ENCODE measurements at regions not wholly inside any gene's neighbourhood (a gene's known extent, or its start where the extent isn't known, plus 50 kb on each side); places are given as distances from the start of the nearest gene placed in this dataset.

DNA sequence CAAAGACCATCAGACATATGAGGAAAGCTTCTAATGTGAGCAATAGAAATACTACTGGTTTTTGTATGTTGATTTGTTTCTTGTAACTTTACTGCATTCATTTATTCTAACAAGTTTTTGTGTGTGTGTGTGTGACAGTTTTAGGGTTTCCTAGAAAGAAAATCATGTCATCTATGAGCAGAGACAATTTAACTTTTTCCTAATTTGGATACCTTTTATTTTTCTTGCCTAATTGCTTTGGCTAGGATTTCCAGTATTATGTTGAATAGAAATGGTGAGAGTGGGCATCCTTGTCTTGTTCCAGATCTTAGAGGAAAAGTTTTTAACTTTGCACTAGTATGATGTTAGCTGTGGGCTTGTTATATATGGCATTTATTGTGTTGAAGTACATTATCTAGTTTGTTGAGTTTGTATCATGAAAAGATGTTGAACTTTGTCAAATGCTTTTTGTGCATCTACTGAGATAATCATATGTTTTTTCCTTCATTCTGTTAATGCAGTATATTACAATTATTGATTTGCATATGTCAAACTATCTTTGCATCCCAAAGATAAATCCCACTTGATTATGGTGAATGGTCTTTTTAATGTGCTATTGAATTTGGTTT lies 117.3 kb upstream of the CDC42EP3 start:
- TF ChIP-seq, protein P1, sequence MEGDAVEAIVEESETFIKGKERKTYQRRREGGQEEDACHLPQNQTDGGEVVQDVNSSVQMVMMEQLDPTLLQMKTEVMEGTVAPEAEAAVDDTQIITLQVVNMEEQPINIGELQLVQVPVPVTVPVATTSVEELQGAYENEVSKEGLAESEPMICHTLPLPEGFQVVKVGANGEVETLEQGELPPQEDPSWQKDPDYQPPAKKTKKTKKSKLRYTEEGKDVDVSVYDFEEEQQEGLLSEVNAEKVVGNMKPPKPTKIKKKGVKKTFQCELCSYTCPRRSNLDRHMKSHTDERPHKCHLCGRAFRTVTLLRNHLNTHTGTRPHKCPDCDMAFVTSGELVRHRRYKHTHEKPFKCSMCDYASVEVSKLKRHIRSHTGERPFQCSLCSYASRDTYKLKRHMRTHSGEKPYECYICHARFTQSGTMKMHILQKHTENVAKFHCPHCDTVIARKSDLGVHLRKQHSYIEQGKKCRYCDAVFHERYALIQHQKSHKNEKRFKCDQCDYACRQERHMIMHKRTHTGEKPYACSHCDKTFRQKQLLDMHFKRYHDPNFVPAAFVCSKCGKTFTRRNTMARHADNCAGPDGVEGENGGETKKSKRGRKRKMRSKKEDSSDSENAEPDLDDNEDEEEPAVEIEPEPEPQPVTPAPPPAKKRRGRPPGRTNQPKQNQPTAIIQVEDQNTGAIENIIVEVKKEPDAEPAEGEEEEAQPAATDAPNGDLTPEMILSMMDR (IDR thresholded peaks at IDR 0.05 in 8 of 11, conservative IDR thresholded peaks at IDR 0.05 in 3 of 11) = no peak
- TF ChIP-seq POLR2AphosphoS5 (IDR thresholded peaks at IDR 0.05) = no peak
- no peak for TF ChIP-seq POLR2A (IDR thresholded peaks at IDR 0.05)
